Keratinocyte (primary cell): ENCODE measurements at regions not wholly inside any gene's neighbourhood (a gene's known extent, or its start where the extent isn't known, plus 50 kb on each side); places are given as distances from the start of the nearest gene placed in this dataset.

ENCODE experiments used
- DNase-seq: peaks from one replicate; pipeline ENCODE4 v3.0.0-alpha.2; 2011; ENCODE audit warnings: low read depth, missing footprints, low spot score
- FAIRE-seq: peaks from 2 replicates; lab custom pipeline; 2011; peaks lifted over from hg19 to GRCh38; lab: Jason Lieb, UNC
- H2AFZ ChIP-seq: 2 replicates; pipeline ENCODE4 v1.6.0; 2012; ENCODE audit warnings: low read length, control low read depth, inconsistent platforms; ENCODE audit not compliant: control insufficient read depth
- H3K27ac ChIP-seq: 2 replicates; pipeline ENCODE4 v1.5.1; 2011; ENCODE audit warnings: low read length; ENCODE audit not compliant: control insufficient read depth, insufficient read depth
- H3K27me3 ChIP-seq: 3 replicates; pipeline ENCODE4 v1.6.0; 2011; ENCODE audit warnings: low read length; ENCODE audit not compliant: control insufficient read depth, insufficient read depth; ENCODE audit errors: extremely low read depth
- H3K36me3 ChIP-seq, 2 experiments: 2 replicates in 1 of 2; 3 replicates in 1 of 2; pipeline ENCODE4 v1.5.1; 2011; ENCODE audit warnings: low read length in 2 of 2, mild to moderate bottlenecking in 1 of 2; ENCODE audit not compliant: control insufficient read depth in 2 of 2, insufficient read depth in 2 of 2; ENCODE audit errors: extremely low read depth in 1 of 2
- H3K4me1 ChIP-seq: 3 replicates; pipeline ENCODE4 v1.5.1; 2011; ENCODE audit warnings: low read length; ENCODE audit not compliant: control insufficient read depth, insufficient read depth; ENCODE audit errors: extremely low read depth
- H3K4me2 ChIP-seq: 3 replicates; pipeline ENCODE4 v1.6.0; 2011; ENCODE audit warnings: low read depth, low read length; ENCODE audit not compliant: control insufficient read depth, insufficient read depth; ENCODE audit errors: extremely low read depth
- H3K4me3 ChIP-seq, 3 experiments: fragments of 200-600 bp in 1 of 3; sonication (generic) in 1 of 3; 2 replicates in 2 of 3; 3 replicates in 1 of 3; pipeline ENCODE4 v1.5.1; 2011 to 2016; ENCODE audit warnings: low read length in 3 of 3, mild to moderate bottlenecking in 3 of 3, control low read depth in 2 of 3, inconsistent platforms in 1 of 3, low read depth in 1 of 3, mixed read lengths in 1 of 3, mixed run types in 1 of 3, moderate library complexity in 1 of 3; ENCODE audit not compliant: control insufficient read depth in 2 of 3, insufficient read depth in 2 of 3; ENCODE audit errors: extremely low read depth in 1 of 3
- H3K79me2 ChIP-seq: 2 replicates; pipeline ENCODE4 v1.6.0; 2012; ENCODE audit warnings: low read length; ENCODE audit not compliant: control insufficient read depth, insufficient read depth
- H3K9ac ChIP-seq: 3 replicates; pipeline ENCODE4 v1.6.0; 2011; ENCODE audit warnings: low read length; ENCODE audit not compliant: control insufficient read depth, insufficient read depth; ENCODE audit errors: extremely low read depth
- H3K9me1 ChIP-seq: 3 replicates; pipeline ENCODE4 v1.6.0; 2011; ENCODE audit warnings: low read length; ENCODE audit not compliant: control insufficient read depth, insufficient read depth; ENCODE audit errors: extremely low read depth
- H3K9me3 ChIP-seq: 2 replicates; pipeline ENCODE4 v1.5.1; 2012; ENCODE audit warnings: low read depth, low read length; ENCODE audit not compliant: control insufficient read depth
- H4K20me1 ChIP-seq: 3 replicates; pipeline ENCODE4 v1.6.0; 2011; ENCODE audit warnings: low read length; ENCODE audit not compliant: control insufficient read depth, insufficient read depth; ENCODE audit errors: extremely low read depth
- EZH2 ChIP-seq: IDR thresholded peaks from one replicate; pipeline ENCODE4 v1.6.1; 2012; ENCODE audit warnings: inconsistent platforms, mild to moderate bottlenecking, low read length, moderate library complexity
- dilution Hi-C: fragments of 300-500 bp; cut with MboI; formaldehyde crosslinking; loops from one replicate; pipeline ENCODE4 v1.7.0; 2020; ENCODE audit warnings: low sequenced_read_pairs; ENCODE audit not compliant: extremely low pct_ligation_motif_present
- TF ChIP-seq, protein P1 (sequence below), 3 experiments: IDR thresholded peaks in 1 of 3; conservative IDR thresholded peaks in 1 of 3; optimal IDR thresholded peaks in 1 of 3; 2 replicates in 2 of 3; 3 replicates in 1 of 3; pipeline versions ENCODE3 to v1.5.1; 2011; ENCODE audit warnings: low read length in 3 of 3, mild to moderate bottlenecking in 3 of 3, moderate library complexity in 2 of 3, control low read depth in 1 of 3, inconsistent platforms in 1 of 3; ENCODE audit not compliant: insufficient read depth in 2 of 3; ENCODE audit errors: extremely low read depth in 1 of 3

GRCh38 chr1:200267458-200267857, 142.4 kb downstream of the ZNF281 start:
- FAIRE-seq, result no peak
- no peak overlapping the region for H2AFZ ChIP-seq
- dilution Hi-C loops, result no loop called here

GRCh38 chr1:200266871-200267270, 143.0 kb downstream of the ZNF281 start:
- no peak for TF ChIP-seq EZH2
- TF ChIP-seq, protein P1, sequence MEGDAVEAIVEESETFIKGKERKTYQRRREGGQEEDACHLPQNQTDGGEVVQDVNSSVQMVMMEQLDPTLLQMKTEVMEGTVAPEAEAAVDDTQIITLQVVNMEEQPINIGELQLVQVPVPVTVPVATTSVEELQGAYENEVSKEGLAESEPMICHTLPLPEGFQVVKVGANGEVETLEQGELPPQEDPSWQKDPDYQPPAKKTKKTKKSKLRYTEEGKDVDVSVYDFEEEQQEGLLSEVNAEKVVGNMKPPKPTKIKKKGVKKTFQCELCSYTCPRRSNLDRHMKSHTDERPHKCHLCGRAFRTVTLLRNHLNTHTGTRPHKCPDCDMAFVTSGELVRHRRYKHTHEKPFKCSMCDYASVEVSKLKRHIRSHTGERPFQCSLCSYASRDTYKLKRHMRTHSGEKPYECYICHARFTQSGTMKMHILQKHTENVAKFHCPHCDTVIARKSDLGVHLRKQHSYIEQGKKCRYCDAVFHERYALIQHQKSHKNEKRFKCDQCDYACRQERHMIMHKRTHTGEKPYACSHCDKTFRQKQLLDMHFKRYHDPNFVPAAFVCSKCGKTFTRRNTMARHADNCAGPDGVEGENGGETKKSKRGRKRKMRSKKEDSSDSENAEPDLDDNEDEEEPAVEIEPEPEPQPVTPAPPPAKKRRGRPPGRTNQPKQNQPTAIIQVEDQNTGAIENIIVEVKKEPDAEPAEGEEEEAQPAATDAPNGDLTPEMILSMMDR (optimal IDR thresholded peaks at IDR 0.05 in 1 of 3, IDR thresholded peaks at IDR 0.05 in 1 of 3, conservative IDR thresholded peaks at IDR 0.05 in 1 of 3; ENCODE audit: extremely low read depth in 1 of 3, insufficient read depth in 2 of 3, low read length in 3 of 3), result no peak
- H3K36me3 ChIP-seq, result no peaks in the 10 kb centered on the region
- H3K79me2 ChIP-seq, result no peaks in the 10 kb centered on the region
- no peaks in the 10 kb centered on the region for H3K27me3 ChIP-seq
- H3K4me1 ChIP-seq, result no peaks in the 10 kb centered on the region
- H3K9me3 ChIP-seq, result no peaks in the 10 kb centered on the region
- DNase-seq (no peak), FAIRE-seq (no peak)
- no peak overlapping the region for H3K4me3 ChIP-seq
- no peak overlapping the region for H3K9ac ChIP-seq
- no peak overlapping the region for H2AFZ ChIP-seq
- H4K20me1 ChIP-seq, result no peaks in the 10 kb centered on the region
- no peak overlapping the region for H3K27ac ChIP-seq
- dilution Hi-C loops, result no loop called here
- no peaks in the 10 kb centered on the region for H3K9me1 ChIP-seq
- no peak overlapping the region for H3K4me2 ChIP-seq

More at GRCh38 chr1:200267458-200267857, 142.4 kb downstream of the ZNF281 start:
- no peaks in the 10 kb centered on the region for H3K27me3 ChIP-seq
- no peaks in the 10 kb centered on the region for H3K79me2 ChIP-seq
- no peak overlapping the region for H3K9ac ChIP-seq
- H3K4me2 ChIP-seq, result no peak overlapping the region
- no peaks in the 10 kb centered on the region for H3K9me3 ChIP-seq
- H3K27ac ChIP-seq, result no peak overlapping the region
- no peak for DNase-seq
- no peaks in the 10 kb centered on the region for H4K20me1 ChIP-seq
- H3K4me1 ChIP-seq, result no peaks in the 10 kb centered on the region
- TF ChIP-seq, protein P1 (optimal IDR thresholded peaks at IDR 0.05 in 1 of 3, IDR thresholded peaks at IDR 0.05 in 1 of 3, conservative IDR thresholded peaks at IDR 0.05 in 1 of 3; ENCODE audit: extremely low read depth in 1 of 3, insufficient read depth in 2 of 3, low read length in 3 of 3), result no peak
- TF ChIP-seq EZH2, result no peak
- no peaks in the 10 kb centered on the region for H3K36me3 ChIP-seq
- H3K9me1 ChIP-seq, result no peaks in the 10 kb centered on the region
- H3K4me3 ChIP-seq, result no peak overlapping the region
